HUES64 (cell line): ENCODE measurements at regions not wholly inside any gene's neighbourhood (a gene's known extent, or its start where the extent isn't known, plus 50 kb on each side); places are given as distances from the start of the nearest gene placed in this dataset.

ENCODE experiments used
- H3K27ac ChIP-seq: 2 replicates; pipeline ENCODE4 v1.7.0; 2013; ENCODE audit warnings: low read depth, low read length, inconsistent platforms
- H3K27me3 ChIP-seq: 2 replicates; pipeline ENCODE4 v1.6.1; 2013; ENCODE audit warnings: mild to moderate bottlenecking, low read length; ENCODE audit not compliant: insufficient read depth
- H3K36me3 ChIP-seq: 2 replicates; pipeline ENCODE4 v1.6.1; 2013; ENCODE audit warnings: mild to moderate bottlenecking, low read length; ENCODE audit not compliant: insufficient read depth
- H3K4me1 ChIP-seq: 2 replicates; pipeline ENCODE4 v1.6.1; 2013; ENCODE audit warnings: mild to moderate bottlenecking, low read length, moderate library complexity; ENCODE audit not compliant: insufficient read depth
- H3K4me3 ChIP-seq: 2 replicates; pipeline ENCODE4 v1.5.1; 2013; ENCODE audit warnings: mild to moderate bottlenecking, low read length, moderate library complexity
- H3K9ac ChIP-seq: 2 replicates; pipeline ENCODE4 v1.6.1; 2013; ENCODE audit warnings: mild to moderate bottlenecking, low read depth, low read length
- H3K9me3 ChIP-seq: 2 replicates; pipeline ENCODE4 v1.6.1; 2013; ENCODE audit warnings: low read depth, low read length; ENCODE audit not compliant: insufficient read depth
- WGBS: fragments of 150-250, 120-280 bp; methylation state at CpG from one replicate; pipeline ENCODE4 v1.1.7; 2013; ENCODE audit warnings: missing lambda C conversion rate; 5-methylcytosine and 5-hydroxymethylcytosine counted together

- no peaks in the 10 kb centered on the region for H3K36me3 ChIP-seq
- no peak overlapping the region for H3K4me3 ChIP-seq
- H3K27ac ChIP-seq, result no peak overlapping the region
- no peaks in the 10 kb centered on the region for H3K27me3 ChIP-seq
- H3K9ac ChIP-seq, result no peak overlapping the region
- 83% methylated on average over 1 of the region's 1 CpG for WGBS
- 0 out of 2 replicates have a peak, but pooled peaks cover 6% of the 10 kb centered on the region for H3K9me3 ChIP-seq
- H3K4me1 ChIP-seq, result peaks cover 15% of the 10 kb centered on the region; the same call in 1 of the 2 replicates
These were observed 584.4 kb upstream of the AADAT start for GRCh38 chr4:170674176-170674575.

- peaks cover 15% of the 10 kb centered on the region; the same call in 1 of the 2 replicates for H3K4me1 ChIP-seq
- no peaks in the 10 kb centered on the region for H3K36me3 ChIP-seq
- H3K4me3 ChIP-seq, result no peak overlapping the region
- 0 out of 2 replicates have a peak, but pooled peaks cover 6% of the 10 kb centered on the region for H3K9me3 ChIP-seq
- no peak overlapping the region for H3K27ac ChIP-seq
- no peak overlapping the region for H3K9ac ChIP-seq
- WGBS, result 81% methylated on average over 1 of the region's 1 CpG
- no peaks in the 10 kb centered on the region for H3K27me3 ChIP-seq
These were observed 582.7 kb upstream of the AADAT start for GRCh38 chr4:170672381-170672965.

DNA sequence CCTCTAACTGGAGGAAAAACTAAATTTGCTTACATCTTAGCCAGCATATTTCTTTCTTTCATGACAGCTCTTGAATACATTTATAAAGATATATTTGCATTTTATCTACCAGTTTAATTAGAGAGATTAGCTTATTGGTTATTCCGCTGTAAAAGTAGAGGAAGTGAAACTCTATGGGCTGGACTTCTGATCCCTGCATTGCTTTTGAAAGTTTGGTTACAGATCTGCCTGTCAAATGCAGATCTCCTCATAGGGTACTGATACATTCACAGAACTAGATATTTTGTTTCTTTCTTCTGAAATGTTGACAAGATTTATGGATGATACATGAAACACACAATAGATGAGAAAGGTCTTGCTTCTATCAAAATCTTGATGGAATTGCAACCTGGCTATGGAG lies 581.4 kb upstream of the AADAT start:
- Histone ChIP-seq H3K27me3 (no peaks in the 10 kb centered on the region), H3K4me1 (peaks cover 15% of the 10 kb centered on the region; the same call in 1 of the 2 replicates), H3K4me3 (no peak overlapping the region), H3K36me3 (no peaks in the 10 kb centered on the region), H3K27ac (no peak overlapping the region), H3K9ac (no peak overlapping the region), H3K9me3 (no peaks in the 10 kb centered on the region)
- 94% methylated on average over 1 of the region's 1 CpG for WGBS

- Histone ChIP-seq H3K27ac (no peak overlapping the region), H3K36me3 (no peaks in the 10 kb centered on the region), H3K9me3 (no peaks in the 10 kb centered on the region), H3K27me3 (no peaks in the 10 kb centered on the region), H3K9ac (no peak overlapping the region), H3K4me1 (peaks cover 9% of the 10 kb centered on the region; the same call in 1 of the 2 replicates), H3K4me3 (no peak overlapping the region)
- WGBS, result 91% methylated on average over 4 of the region's 4 CpGs
These were observed 578.1 kb upstream of the AADAT start for GRCh38 chr4:170667814-170668213.

- H3K27me3 ChIP-seq, result no peaks in the 10 kb centered on the region
- WGBS, result 96% methylated on average over 2 of the region's 2 CpGs
- H3K9me3 ChIP-seq, result no peaks in the 10 kb centered on the region
These were observed 577.2 kb upstream of the AADAT start for GRCh38 chr4:170666909-170667308.

DNA sequence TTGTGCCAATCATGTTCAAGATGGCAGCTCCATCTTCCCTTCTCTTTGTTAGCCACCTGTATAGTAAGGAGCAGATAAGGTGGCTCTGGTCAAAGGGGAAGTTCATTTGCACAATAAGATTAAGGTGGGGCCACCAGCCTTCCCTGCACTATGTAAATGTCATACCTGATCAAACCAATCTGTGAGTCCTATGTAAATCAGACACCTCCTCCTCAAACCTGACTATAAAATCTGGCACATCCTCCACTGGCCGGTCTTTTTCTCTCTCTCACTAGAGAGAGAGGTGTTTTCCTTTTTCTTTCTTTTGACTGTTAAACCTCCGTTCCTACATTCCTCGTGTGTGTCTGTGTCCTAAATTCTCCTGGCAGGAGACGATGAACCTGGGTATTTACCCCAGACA lies 572.5 kb upstream of the AADAT start:
- no peak overlapping the region for H3K9ac ChIP-seq
- H3K27ac ChIP-seq, result no peak overlapping the region
- no peaks in the 10 kb centered on the region for H3K9me3 ChIP-seq
- no peaks in the 10 kb centered on the region for H3K36me3 ChIP-seq
- WGBS, result 91% methylated on average over 4 of the region's 4 CpGs
- H3K27me3 ChIP-seq, result no peaks in the 10 kb centered on the region
- H3K4me3 ChIP-seq, result no peak overlapping the region
- 0 out of 2 replicates have a peak, but pooled peaks cover 6% of the 10 kb centered on the region for H3K4me1 ChIP-seq

More at GRCh38 chr4:170666909-170667308, 577.2 kb upstream of the AADAT start:
- no peak overlapping the region for H3K4me3 ChIP-seq
- H3K9ac ChIP-seq, result no peak overlapping the region
- 0 out of 2 replicates have a peak, but pooled peaks cover 6% of the 10 kb centered on the region for H3K4me1 ChIP-seq
- no peaks in the 10 kb centered on the region for H3K36me3 ChIP-seq
- no peak overlapping the region for H3K27ac ChIP-seq

- 82% methylated on average over 1 of the region's 2 CpGs for WGBS
These were observed 568.0 kb upstream of the AADAT start for GRCh38 chr4:170657761-170658160.

GRCh38 chr4:170656506-170656905 lies 566.8 kb upstream of the AADAT start:
- no peak overlapping the region for H3K4me3 ChIP-seq
- no peaks in the 10 kb centered on the region for H3K27me3 ChIP-seq
- no peaks in the 10 kb centered on the region for H3K9me3 ChIP-seq
- no peak overlapping the region for H3K9ac ChIP-seq
- no peak overlapping the region for H3K27ac ChIP-seq
- WGBS, result 89% methylated on average over 2 of the region's 2 CpGs
- no peaks in the 10 kb centered on the region for H3K36me3 ChIP-seq
- H3K4me1 ChIP-seq, result no peaks in the 10 kb centered on the region

More at GRCh38 chr4:170657761-170658160, 568.0 kb upstream of the AADAT start:
- Histone ChIP-seq H3K9ac (no peak overlapping the region), H3K27me3 (no peaks in the 10 kb centered on the region), H3K4me3 (no peak overlapping the region), H3K36me3 (no peaks in the 10 kb centered on the region), H3K27ac (no peak overlapping the region), H3K9me3 (no peaks in the 10 kb centered on the region), H3K4me1 (0 out of 2 replicates have a peak, but pooled peaks cover 4% of the 10 kb centered on the region)

DNA sequence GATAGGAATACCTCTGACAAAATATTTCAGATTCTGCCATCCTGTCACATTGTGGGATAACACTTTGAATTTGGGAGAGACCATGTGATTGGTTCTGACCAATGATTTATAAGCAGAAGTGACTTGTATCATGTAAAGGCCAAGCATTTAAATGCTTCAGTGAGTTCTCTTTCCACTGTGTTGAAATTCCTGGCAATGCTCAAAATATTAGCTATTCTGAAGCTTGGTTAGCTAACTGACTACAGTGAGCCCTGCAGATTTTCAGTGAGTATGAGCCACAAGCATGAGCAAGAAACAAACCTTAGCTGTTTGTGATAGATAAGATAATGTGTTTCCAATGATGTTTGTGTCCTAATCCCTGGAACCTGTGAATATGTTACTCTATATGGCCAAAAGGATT lies 562.8 kb upstream of the AADAT start:
- Histone ChIP-seq H3K27ac (no peak overlapping the region; the same call in 1 of the 2 replicates), H3K36me3 (no peaks in the 10 kb centered on the region), H3K27me3 (no peaks in the 10 kb centered on the region), H3K9ac (no peak overlapping the region), H3K9me3 (peaks cover 9% of the 10 kb centered on the region; the same call in 1 of the 2 replicates), H3K4me1 (no peaks in the 10 kb centered on the region), H3K4me3 (no peak overlapping the region)

DNA sequence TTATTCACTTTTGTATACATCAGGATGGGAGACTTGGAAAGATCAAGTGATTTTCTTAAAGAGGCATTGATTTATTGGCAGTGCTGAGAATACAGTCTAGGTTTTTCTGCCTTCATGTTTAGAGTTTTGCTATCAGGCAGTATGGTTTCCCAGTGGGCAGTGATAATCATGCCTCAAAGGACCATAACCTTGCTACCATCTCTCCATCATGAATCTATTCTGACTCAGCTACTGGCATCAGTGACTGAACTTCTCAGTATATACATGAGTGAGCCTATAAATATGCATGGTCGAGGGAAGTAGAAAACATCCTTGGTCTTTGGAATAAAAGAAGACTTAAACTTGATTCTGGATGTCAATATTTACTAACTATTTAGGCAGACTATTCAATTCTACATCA lies 562.0 kb upstream of the AADAT start:
- Histone ChIP-seq H3K4me1 (no peaks in the 10 kb centered on the region), H3K27ac (no peak overlapping the region), H3K9me3 (peaks cover 9% of the 10 kb centered on the region; the same call in 1 of the 2 replicates), H3K27me3 (no peaks in the 10 kb centered on the region), H3K9ac (no peak overlapping the region), H3K36me3 (no peaks in the 10 kb centered on the region), H3K4me3 (no peak overlapping the region)
- no CpG with 5 or more reads among the region's 1 CpG for WGBS

- H3K9ac ChIP-seq, result no peak overlapping the region
- 0 out of 2 replicates have a peak, but pooled peaks cover 10% of the 10 kb centered on the region for H3K9me3 ChIP-seq
- H3K36me3 ChIP-seq, result no peaks in the 10 kb centered on the region
- no peak overlapping the region for H3K27ac ChIP-seq
- H3K27me3 ChIP-seq, result no peaks in the 10 kb centered on the region
- H3K4me3 ChIP-seq, result no peak overlapping the region
- 95% methylated on average over 2 of the region's 2 CpGs for WGBS
- no peaks in the 10 kb centered on the region for H3K4me1 ChIP-seq
These were observed 537.7 kb upstream of the AADAT start for GRCh38 chr4:170627418-170627817.
